ENCODE measurements at regions not wholly inside any gene's neighbourhood (a gene's known extent, or its start where the extent isn't known, plus 50 kb on each side); places are given as distances from the start of the nearest gene placed in this dataset.

DNA sequence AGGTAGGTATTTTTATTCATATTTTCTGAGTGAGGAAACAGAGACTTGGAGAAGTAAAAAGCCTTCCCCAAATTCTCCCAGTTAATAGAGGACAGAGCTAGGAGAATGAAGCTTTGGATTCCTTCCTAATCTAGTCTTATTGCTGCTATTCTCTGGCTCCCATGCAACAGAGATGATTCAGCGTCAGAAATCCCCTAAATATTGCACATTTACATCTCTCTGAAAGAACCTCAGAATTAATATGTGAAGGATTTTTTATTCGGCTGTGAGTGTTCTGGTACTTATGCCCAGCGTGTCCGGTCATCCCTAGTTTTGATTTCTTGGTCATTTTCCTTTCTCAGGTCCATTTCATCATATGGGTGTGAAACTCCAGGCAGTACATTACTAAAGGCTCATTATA, 91.2 kb upstream of the SESTD1 start:
- Histone ChIP-seq H3K27me3 (ENCODE audit: control insufficient read depth, insufficient read depth, low read length) (no peaks in the 10 kb centered on the region), H3K4me3 (ENCODE audit: low read depth, low read length) (no peak overlapping the region), H3K9me3 (ENCODE audit: control insufficient read depth, insufficient read depth, low read length) (no peaks in the 10 kb centered on the region), H3K27ac (ENCODE audit: low read depth, low read length) (no peak overlapping the region)
- DNase-seq (ENCODE audit: low read depth, low spot score) = no peak
- POLR2A ChIA-PET = no interaction called here
- TF ChIP-seq, protein P1, sequence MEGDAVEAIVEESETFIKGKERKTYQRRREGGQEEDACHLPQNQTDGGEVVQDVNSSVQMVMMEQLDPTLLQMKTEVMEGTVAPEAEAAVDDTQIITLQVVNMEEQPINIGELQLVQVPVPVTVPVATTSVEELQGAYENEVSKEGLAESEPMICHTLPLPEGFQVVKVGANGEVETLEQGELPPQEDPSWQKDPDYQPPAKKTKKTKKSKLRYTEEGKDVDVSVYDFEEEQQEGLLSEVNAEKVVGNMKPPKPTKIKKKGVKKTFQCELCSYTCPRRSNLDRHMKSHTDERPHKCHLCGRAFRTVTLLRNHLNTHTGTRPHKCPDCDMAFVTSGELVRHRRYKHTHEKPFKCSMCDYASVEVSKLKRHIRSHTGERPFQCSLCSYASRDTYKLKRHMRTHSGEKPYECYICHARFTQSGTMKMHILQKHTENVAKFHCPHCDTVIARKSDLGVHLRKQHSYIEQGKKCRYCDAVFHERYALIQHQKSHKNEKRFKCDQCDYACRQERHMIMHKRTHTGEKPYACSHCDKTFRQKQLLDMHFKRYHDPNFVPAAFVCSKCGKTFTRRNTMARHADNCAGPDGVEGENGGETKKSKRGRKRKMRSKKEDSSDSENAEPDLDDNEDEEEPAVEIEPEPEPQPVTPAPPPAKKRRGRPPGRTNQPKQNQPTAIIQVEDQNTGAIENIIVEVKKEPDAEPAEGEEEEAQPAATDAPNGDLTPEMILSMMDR (IDR thresholded peaks at IDR 0.05; ENCODE audit: low read depth, low read length) = no peak
- CTCF ChIA-PET = no interaction called here

DNA sequence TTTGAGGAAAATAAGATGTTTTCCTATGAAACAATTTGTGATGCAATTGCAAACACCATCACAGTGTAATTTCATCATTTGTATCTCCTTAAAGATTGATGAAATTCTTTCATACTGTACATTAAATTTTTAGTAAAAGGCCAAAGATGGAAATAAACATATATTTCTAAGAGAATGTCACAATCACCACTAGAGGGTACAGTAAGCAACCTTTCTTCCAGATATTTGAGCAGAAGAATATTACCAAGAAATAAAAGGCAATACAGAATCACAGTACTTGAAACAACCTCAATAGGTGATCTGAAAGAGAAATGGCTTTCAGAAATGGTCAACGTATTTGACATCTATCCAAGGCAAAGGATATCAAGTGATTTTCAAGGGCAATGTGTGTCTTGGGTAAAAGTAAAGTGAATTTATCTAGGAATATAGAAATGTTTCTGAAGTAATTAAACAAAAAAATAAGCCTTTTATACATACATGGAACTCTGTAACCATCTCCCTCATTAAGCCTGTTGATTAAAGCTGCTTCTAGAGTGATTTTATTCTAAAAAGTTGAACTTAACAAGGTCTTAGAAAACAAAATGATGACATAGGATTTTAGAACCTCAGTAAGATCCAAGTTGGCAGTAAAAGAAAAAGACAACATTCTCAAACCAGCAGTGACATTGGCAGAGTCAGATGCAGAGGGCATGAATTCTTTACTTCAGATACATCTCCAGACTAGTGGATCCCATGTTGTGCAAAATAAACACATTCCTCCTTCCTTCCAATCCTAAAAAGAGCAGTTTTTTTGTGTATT, 90.3 kb upstream of the SESTD1 start:
- Histone ChIP-seq H3K9me3 (ENCODE audit: control insufficient read depth, insufficient read depth, low read length) (no peaks in the 10 kb centered on the region), H3K27me3 (ENCODE audit: control insufficient read depth, insufficient read depth, low read length) (no peaks in the 10 kb centered on the region), H3K4me3 (ENCODE audit: low read depth, low read length) (no peak overlapping the region), H3K27ac (ENCODE audit: low read depth, low read length) (no peak overlapping the region)
- TF ChIP-seq, protein P1 (IDR thresholded peaks at IDR 0.05; ENCODE audit: low read depth, low read length) = peak; percentile 58
- no peak for DNase-seq (ENCODE audit: low read depth, low spot score)
- ChIA-PET CTCF (no interaction called here), POLR2A (no interaction called here)

DNA sequence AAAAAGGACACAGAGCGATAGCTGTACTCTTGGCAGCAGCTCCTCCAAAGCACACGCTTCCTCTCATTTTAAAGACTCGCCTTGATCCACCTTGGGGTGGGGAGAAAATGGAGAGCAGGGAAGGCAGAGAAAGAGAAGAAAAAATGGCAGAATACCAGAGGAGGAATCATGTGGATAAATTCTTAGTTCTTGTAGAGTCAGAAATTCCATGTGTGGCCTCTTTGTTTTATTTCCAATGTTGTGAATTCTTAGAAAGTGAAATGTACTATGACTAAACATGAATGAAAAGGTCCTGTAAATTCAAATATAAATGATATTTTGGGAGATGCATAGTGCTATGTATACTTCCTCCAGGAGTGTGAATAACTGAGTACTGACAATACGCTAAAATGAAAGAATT, 89.7 kb upstream of the SESTD1 start:
- no peak overlapping the region for H3K4me3 ChIP-seq (ENCODE audit: low read depth, low read length)
- no peak for DNase-seq (ENCODE audit: low read depth, low spot score)
- no peak overlapping the region for H3K27ac ChIP-seq (ENCODE audit: low read depth, low read length)
- ChIA-PET POLR2A (no interaction called here), CTCF (interaction anchor here (0.6 to 1.2 kb wide), 4 partner anchors 14 to 398 kb away, joined by 3 to 4 read pairs (median 3); no protein-coding TSS in a partner anchor)
- H3K27me3 ChIP-seq (ENCODE audit: control insufficient read depth, insufficient read depth, low read length) = no peaks in the 10 kb centered on the region
- TF ChIP-seq, protein P1 (IDR thresholded peaks at IDR 0.05; ENCODE audit: low read depth, low read length) = no peak
- H3K9me3 ChIP-seq (ENCODE audit: control insufficient read depth, insufficient read depth, low read length) = no peaks in the 10 kb centered on the region

DNA sequence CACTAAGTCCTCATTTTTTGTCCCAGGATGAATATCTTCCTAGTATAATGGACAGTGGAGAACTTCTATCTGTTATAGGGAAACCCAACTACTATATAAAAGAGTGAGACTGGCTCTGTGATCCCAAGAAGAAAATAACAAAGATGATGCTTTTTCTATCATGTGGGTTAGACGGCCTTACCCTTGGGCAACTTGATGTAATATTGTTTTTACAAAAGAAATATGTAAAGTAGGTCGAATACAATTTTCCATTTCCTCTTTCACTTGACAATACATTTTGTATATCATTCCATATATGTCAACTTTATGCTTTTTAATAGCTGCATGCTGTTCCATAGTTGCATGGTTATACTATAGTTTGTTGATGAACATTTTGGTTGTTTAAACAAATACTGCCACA, 87.5 kb upstream of the SESTD1 start:
- no peak overlapping the region for H3K4me3 ChIP-seq (ENCODE audit: low read depth, low read length)
- POLR2A ChIA-PET = no interaction called here
- CTCF ChIA-PET = interaction anchor here (0.6 kb wide), 1 partner anchor 65 kb away, joined by 4 read pairs; no protein-coding TSS in a partner anchor
- TF ChIP-seq, protein P1 (IDR thresholded peaks at IDR 0.05; ENCODE audit: low read depth, low read length) = no peak
- DNase-seq (ENCODE audit: low read depth, low spot score) = no peak
- H3K27ac ChIP-seq (ENCODE audit: low read depth, low read length) = no peak overlapping the region
- H3K27me3 ChIP-seq (ENCODE audit: control insufficient read depth, insufficient read depth, low read length) = no peaks in the 10 kb centered on the region
- no peaks in the 10 kb centered on the region for H3K9me3 ChIP-seq (ENCODE audit: control insufficient read depth, insufficient read depth, low read length)

DNA sequence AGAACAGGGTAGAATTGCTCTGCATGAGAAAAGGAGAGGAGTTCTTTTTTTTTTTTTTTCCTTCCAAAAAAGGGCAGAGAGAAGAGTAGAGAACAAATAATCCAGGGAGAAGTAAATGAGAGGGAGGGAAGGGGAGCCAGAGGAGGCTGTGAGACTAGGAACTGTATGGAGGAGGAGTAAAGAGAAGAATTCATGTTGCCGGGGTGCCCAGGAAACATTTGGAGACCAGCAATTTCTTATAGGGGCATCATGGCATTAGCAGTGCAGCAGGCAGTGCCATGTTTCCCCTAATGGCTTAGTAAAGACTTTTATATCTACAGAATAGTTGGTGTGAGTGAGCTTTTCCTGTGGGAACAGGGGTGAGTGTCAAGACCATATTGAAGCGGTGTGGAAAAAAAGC, 86.4 kb upstream of the SESTD1 start:
- Histone ChIP-seq H3K27me3 (ENCODE audit: control insufficient read depth, insufficient read depth, low read length) (no peaks in the 10 kb centered on the region), H3K4me3 (ENCODE audit: low read depth, low read length) (no peak overlapping the region), H3K9me3 (ENCODE audit: control insufficient read depth, insufficient read depth, low read length) (no peaks in the 10 kb centered on the region), H3K27ac (ENCODE audit: low read depth, low read length) (no peak overlapping the region)
- POLR2A ChIA-PET = no interaction called here
- CTCF ChIA-PET = no interaction called here
- TF ChIP-seq, protein P1 (IDR thresholded peaks at IDR 0.05; ENCODE audit: low read depth, low read length) = no peak
- no peak for DNase-seq (ENCODE audit: low read depth, low spot score)

Measured in AG04450 (cell line).